ENCODE measurements at regions not wholly inside any gene's neighbourhood (a gene's known extent, or its start where the extent isn't known, plus 50 kb on each side); places are given as distances from the start of the nearest gene placed in this dataset.

- Histone ChIP-seq H2AK5ac (ENCODE audit: low read depth, low read length) (no peak overlapping the region), H2BK20ac (ENCODE audit: low read length) (no peak overlapping the region), H3K79me2 (ENCODE audit: control insufficient read depth in 1 of 2, insufficient read depth in 2 of 2, low read length in 2 of 2) (no peaks in the 10 kb centered on the region), H2BK15ac (ENCODE audit: low read length) (no peak overlapping the region), H3K23ac (ENCODE audit: insufficient read length) (no peak overlapping the region), H2AFZ (ENCODE audit: low read length) (no peak overlapping the region), H4K8ac (ENCODE audit: extremely low read depth, insufficient read depth, low read length) (no peak overlapping the region), H3K9me3 (ENCODE audit: insufficient read depth in 2 of 2, low read depth in 1 of 2, low read length in 1 of 2) (no peaks in the 10 kb centered on the region), H3K9ac (replicated peaks in 1 of 4; ENCODE audit: extremely low read depth in 1 of 4, low read depth in 3 of 4, low read length in 3 of 4) (no peak overlapping the region), H3K4me2 (ENCODE audit: insufficient read depth in 1 of 2, low read depth in 2 of 2, low read length in 2 of 2) (no peak overlapping the region), H3K4me3 (ENCODE audit: extremely low read depth in 1 of 4, insufficient read depth in 2 of 4, low read depth in 3 of 4, low read length in 4 of 4) (no peak overlapping the region), H3K4me1 (replicated peaks in 1 of 4; ENCODE audit: control insufficient read depth in 3 of 4, insufficient read depth in 4 of 4, low read length in 3 of 4) (peaks cover 0 to 2% (median 0%) of the 10 kb centered on the region in 4 experiments; a peak in 2 of 7 replicates), H3K79me1 (ENCODE audit: low read depth, low read length) (no peaks in the 10 kb centered on the region), H2BK12ac (ENCODE audit: low read depth, low read length) (no peak overlapping the region), H3K36me3 (ENCODE audit: control insufficient read depth in 2 of 4, insufficient read depth in 4 of 4, low read length in 3 of 4) (no peaks in the 10 kb centered on the region), H2BK5ac (ENCODE audit: low read depth, low read length) (no peak overlapping the region), H3K27ac (ENCODE audit: low read depth, low read length) (no peak overlapping the region), H4K91ac (replicated peaks; ENCODE audit: insufficient read length, low read length) (no peak overlapping the region), H2BK120ac (replicated peaks; ENCODE audit: low read depth, low read length) (no peak overlapping the region), H4K5ac (ENCODE audit: insufficient read length, low read depth, low read length) (no peak overlapping the region), H4K20me1 (replicated peaks in 1 of 2; ENCODE audit: control insufficient read depth in 1 of 2, insufficient read depth in 2 of 2, low read length in 2 of 2) (no peaks in the 10 kb centered on the region), H3K56ac (replicated peaks; ENCODE audit: insufficient read length, low read depth, low read length) (no peak overlapping the region), H3K27me3 (replicated peaks in 1 of 4; ENCODE audit: control insufficient read depth in 3 of 4, extremely low read depth in 1 of 4, insufficient read depth in 3 of 4, low read length in 3 of 4) (no peaks in the 10 kb centered on the region), H3K23me2 (ENCODE audit: low read depth, low read length) (no peaks in the 10 kb centered on the region), H3K18ac (ENCODE audit: extremely low read depth, low read length) (no peak overlapping the region), H3K4ac (replicated peaks; ENCODE audit: insufficient read length, low read depth, low read length) (no peak overlapping the region), H3K14ac (ENCODE audit: insufficient read length) (no peak overlapping the region)
- ChIA-PET CTCF (ENCODE audit: partially characterized antibody) (interaction anchor here (1.3 to 1.9 kb wide), 2 partner anchors 13 to 179 kb away, joined by 3 to 4 read pairs; no protein-coding TSS in a partner anchor), POLR2A (ENCODE audit: partially characterized antibody) (no interaction called here)
- WGBS, 2 experiments (ENCODE audit: extremely low coverage in 1 of 2, insufficient coverage in 1 of 2, insufficient read length in 1 of 2, insufficient replicate concordance in 2 of 2, low coverage in 1 of 2, low lambda C conversion rate in 2 of 2, missing lambda C conversion rate in 1 of 2): 22% methylated on average over 3 of the region's 3 CpGs; no CpG with 5 or more reads in 1 of the 2 experiments
- no peak for TF ChIP-seq SUZ12 (IDR thresholded peaks at IDR 0.05; ENCODE audit: low read length)
- peak; percentile 36 for FAIRE-seq
- no peak for DNase-seq (ENCODE audit: low read depth in 1 of 2, low spot score in 2 of 2)
Observed at GRCh38 chrX:118179161-118179560, 62.6 kb upstream of the KLHL13 start.

All from H1 (cell line).